ENCODE measurements at regions not wholly inside any gene's neighbourhood (a gene's known extent, or its start where the extent isn't known, plus 50 kb on each side); places are given as distances from the start of the nearest gene placed in this dataset.

- Mint-ChIP-seq H3K27ac (no peak overlapping the region), H3K4me1 (ENCODE audit: low read depth) (no peaks in the 10 kb centered on the region), H3K4me3 (no peak overlapping the region), H3K27me3 (ENCODE audit: insufficient read depth) (no peaks in the 10 kb centered on the region), H3K36me3 (ENCODE audit: low read depth) (no peaks in the 10 kb centered on the region), H3K9me3 (no peaks in the 10 kb centered on the region)
- no peak for TF ChIP-seq CTCF (IDR thresholded peaks at IDR 0.05)
- DNase-seq: no peak
Observed at GRCh38 chr5:74299833-74300232, 340.7 kb downstream of the ENC1 start.

- Mint-ChIP-seq H3K4me3 (no peak overlapping the region), H3K27ac (no peak overlapping the region), H3K36me3 (ENCODE audit: low read depth) (no peaks in the 10 kb centered on the region), H3K4me1 (ENCODE audit: low read depth) (no peaks in the 10 kb centered on the region), H3K9me3 (no peaks in the 10 kb centered on the region), H3K27me3 (ENCODE audit: insufficient read depth) (no peaks in the 10 kb centered on the region)
- no peak for DNase-seq
- no peak for TF ChIP-seq CTCF (IDR thresholded peaks at IDR 0.05)
Observed at GRCh38 chr5:74296685-74297408, 343.7 kb downstream of the ENC1 start.

GRCh38 chr5:74295676-74296075 lies 344.9 kb downstream of the ENC1 start:
- Mint-ChIP-seq H3K4me1 (ENCODE audit: low read depth) (peaks cover 4% of the 10 kb centered on the region), H3K4me3 (no peak overlapping the region), H3K36me3 (ENCODE audit: low read depth) (no peaks in the 10 kb centered on the region)

DNA sequence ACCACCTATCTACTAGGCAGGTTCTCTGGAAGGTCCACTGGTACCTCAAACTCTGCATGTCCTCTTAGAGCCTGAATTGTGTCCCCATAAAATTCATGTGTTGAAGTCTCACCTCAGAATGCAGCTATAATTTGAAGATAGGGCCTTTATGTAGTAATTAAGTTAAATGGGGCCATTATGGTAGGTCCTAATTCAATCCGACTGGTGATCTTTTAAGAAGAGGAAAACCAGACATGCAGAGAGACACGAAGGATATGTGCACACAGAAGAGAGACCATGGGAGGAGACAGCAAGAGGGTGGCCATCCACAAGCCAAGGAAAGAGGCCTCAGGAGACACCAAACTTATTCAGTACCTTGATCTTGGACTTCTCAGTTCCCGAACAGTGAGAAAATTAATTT lies 345.4 kb downstream of the ENC1 start:
- Mint-ChIP-seq H3K9me3 (no peaks in the 10 kb centered on the region), H3K36me3 (ENCODE audit: low read depth) (no peaks in the 10 kb centered on the region), H3K4me3 (no peak overlapping the region), H3K27ac (no peak overlapping the region), H3K4me1 (ENCODE audit: low read depth) (peaks cover 10% of the 10 kb centered on the region), H3K27me3 (ENCODE audit: insufficient read depth) (peaks cover 1% of the 10 kb centered on the region; the same call in 1 of the 2 replicates)
- no peak for TF ChIP-seq CTCF (IDR thresholded peaks at IDR 0.05)
- DNase-seq: no peak

More at GRCh38 chr5:74295676-74296075, 344.9 kb downstream of the ENC1 start:
- Mint-ChIP-seq H3K27me3 (ENCODE audit: insufficient read depth) (no peaks in the 10 kb centered on the region), H3K9me3 (no peaks in the 10 kb centered on the region), H3K27ac (no peak overlapping the region)
- no peak for TF ChIP-seq CTCF (IDR thresholded peaks at IDR 0.05)
- DNase-seq: no peak

DNA sequence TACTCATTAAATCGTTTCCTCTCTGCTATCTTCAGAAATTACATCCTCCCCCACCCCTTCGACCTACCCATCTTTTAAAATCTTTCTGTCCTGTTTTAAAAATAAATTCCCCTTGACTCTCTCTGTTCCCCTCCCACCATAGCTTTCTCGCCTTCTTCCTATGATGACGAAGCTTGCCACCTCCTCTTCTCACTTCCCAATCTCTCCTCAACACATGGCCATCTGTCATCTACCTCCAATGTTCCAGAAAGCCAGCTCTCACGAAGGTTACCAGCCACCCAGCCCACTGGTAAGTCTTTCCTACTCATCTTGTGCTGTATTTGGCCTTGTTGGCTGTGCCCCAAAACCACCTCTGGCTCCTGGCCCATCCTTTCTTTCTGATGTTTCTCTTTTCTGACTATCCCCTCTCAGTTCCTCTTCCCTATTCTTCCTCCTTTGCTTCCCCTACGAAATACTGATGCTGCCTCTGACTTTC lies 346.3 kb downstream of the ENC1 start:
- DNase-seq: no peak
- Mint-ChIP-seq H3K4me3 (no peak overlapping the region), H3K27ac (no peak overlapping the region), H3K9me3 (no peaks in the 10 kb centered on the region), H3K4me1 (ENCODE audit: low read depth) (peaks cover 19% of the 10 kb centered on the region), H3K36me3 (ENCODE audit: low read depth) (no peaks in the 10 kb centered on the region), H3K27me3 (ENCODE audit: insufficient read depth) (peaks cover 1% of the 10 kb centered on the region; the same call in 1 of the 2 replicates)
- TF ChIP-seq CTCF (IDR thresholded peaks at IDR 0.05): no peak
